ENCODE measurements at regions not wholly inside any gene's neighbourhood (a gene's known extent, or its start where the extent isn't known, plus 50 kb on each side); places are given as distances from the start of the nearest gene placed in this dataset.
"Not testable (repeated sequence)": the region's sequence is repeated elsewhere in the genome, so short reads cannot be mapped to it uniquely, and the experiment has no call there.

DNA sequence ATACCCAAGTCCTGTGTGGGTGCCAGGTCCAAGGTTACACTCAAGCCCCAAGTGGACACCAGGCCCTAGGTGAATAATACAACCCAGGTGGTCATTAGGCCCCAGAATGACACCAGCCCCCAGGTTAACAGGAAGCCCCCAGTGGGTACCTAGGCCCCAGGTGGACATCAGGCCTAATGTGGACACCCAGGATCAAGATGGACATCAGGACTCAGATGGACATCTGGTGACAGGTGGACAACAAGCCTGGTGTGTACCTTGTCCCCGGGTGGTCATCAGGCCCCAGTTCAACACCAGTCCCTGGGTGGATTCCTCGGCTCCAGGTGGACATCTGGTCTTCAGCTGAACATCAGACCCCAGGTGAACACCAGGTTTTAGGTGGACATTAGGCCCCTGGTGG lies 1485.4 kb upstream of the TPTE start:
- intact Hi-C loops (cut with DNase I); ATAC-seq (ENCODE audit: poor library complexity): not testable (repeated sequence)
- peak; percentile 12 for DNase-seq

DNA sequence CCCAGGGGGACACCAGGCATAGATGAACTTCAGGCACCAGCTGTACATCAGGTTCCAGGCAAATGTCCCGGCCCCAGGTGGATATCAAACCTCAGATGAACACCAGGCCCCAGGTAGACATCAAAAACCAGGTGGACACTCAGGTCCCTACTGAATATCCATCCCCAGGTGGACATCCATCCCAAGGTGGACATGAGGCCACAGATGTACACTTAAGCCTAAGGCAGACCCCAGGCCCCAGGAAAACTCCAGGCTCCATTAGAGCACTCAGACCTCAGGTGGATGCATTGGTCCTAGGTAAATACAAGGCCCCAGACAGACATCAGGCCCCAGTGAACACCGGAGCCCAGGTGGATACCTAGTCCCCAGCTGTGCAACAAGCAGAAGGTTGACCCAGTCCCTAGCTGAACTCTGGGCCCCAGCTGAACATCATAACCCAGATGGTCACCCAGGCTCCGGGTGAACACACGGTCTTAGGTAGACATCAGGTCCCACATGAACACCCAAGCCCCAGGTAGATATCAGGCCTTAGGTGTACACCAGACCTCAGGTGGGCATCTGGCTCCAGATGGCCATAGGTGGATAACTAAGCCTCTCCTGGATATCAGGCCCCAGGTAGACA lies 1484.3 kb upstream of the TPTE start:
- ATAC-seq (ENCODE audit: poor library complexity); intact Hi-C loops (cut with DNase I): not testable (repeated sequence)
- peak; percentile 6 for DNase-seq

DNA sequence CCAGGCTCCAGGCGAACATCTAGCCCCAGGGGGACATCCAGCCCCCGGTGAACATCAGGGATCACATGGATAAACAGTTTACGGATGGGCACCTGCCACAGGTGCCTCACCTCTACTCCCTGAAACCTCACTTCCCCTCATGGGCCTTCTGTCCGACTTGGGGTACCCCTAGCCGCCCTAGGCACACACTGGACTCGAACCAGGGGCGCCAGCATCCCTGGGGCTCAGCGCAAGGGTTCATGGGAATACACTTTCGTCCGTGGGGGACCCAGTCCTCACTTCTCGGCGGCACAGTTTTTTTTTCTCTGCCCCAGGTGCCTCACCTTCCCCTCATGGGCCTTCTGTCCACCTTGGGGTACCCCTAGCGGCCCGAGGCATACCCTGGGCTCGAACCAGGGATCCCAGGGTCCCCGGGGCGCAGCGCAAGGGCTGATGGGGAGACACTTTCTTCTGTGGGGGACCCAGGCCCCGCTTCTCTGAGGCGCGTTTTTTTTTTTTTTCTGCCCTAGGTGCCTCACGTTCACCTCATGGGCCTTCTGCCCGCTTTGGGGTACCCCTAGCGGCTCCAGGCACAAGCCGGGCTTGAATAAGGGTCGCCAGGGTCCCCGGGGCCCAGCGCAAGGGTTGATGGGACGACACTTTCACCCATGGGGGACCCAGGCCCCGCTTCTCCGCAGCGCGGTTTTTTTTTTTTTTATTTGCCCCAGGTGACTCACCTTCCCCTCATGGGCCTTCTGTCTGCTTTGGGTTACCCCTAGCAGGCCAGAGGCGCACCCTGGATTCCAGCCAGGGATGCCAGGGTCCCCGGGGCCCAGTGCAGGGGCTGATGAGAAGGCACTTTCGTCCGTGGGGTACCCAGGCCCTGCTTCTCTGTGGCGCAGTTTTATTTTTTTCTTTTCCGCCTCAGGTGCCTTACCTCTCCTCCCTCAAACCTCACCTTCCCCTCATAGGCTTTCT lies 1483.5 kb upstream of the TPTE start:
- intact Hi-C loops (cut with DNase I); ATAC-seq (ENCODE audit: poor library complexity): not testable (repeated sequence)
- peak; percentile 33 for DNase-seq

DNA sequence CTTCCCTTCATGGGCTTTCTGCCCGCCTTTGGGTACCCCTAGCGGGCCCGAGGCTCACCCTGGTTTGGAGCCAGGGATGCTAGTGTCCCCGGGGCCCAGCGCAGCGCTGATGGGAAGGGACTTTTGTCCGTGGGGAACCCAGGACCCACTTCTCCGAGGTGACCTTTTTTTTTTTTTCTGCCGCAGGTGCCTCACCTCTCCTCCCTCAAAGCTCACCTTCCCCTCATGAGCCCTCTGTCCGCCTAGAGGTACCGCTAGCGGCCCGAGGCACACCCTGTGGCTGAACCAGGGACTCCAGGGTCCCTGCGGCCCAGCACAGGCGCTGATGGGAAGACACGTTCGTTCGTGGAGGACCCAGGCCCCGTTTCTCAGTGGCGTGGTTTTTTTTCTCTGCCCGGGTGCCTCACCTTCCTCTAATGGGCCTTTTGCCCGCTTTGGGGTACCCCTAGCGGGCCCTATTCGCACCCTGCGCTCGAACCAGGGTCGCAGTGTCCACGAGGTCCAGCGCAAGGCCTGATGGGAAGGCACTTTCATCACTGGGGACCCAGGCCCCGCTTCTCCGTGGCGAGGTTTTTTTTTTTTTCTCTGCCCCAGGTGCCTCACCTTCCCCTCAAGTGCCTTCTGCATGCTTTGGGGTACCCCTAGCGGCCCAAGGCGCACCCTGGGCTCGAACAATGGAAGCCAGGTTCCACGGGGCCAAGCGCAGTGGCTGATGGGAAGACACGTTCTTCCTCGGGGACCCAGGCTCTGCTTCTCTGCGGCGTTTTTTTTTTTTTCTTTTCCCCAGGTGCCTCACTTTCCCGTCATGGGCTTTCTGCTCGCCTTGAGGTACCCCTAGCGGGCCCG lies 1481.6 kb upstream of the TPTE start:
- peak; percentile 37 for DNase-seq
- ATAC-seq (ENCODE audit: poor library complexity); intact Hi-C loops (cut with DNase I): not testable (repeated sequence)

DNA sequence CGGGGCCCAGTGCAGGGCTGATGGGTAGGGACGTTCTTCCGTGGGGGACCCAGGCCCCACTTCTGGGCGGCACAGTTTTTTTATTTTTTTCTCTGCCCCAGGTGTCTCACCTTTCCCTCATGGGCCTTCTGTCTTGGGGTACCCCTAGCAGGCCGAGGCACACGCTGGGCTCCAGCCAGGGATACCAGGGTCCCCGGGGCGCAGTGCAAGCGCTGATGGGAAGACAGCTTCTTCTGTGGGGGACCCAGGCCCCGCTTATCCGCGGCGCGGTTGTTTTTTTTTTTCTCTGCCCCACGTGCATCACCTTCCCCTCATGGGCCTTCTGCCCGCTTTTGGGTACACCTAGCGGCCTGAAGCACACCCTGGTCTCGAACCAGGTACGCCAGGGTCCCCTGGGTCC lies 1481.0 kb upstream of the TPTE start:
- DNase-seq: peak; percentile 12
- ATAC-seq (ENCODE audit: poor library complexity); intact Hi-C loops (cut with DNase I): not testable (repeated sequence)

DNA sequence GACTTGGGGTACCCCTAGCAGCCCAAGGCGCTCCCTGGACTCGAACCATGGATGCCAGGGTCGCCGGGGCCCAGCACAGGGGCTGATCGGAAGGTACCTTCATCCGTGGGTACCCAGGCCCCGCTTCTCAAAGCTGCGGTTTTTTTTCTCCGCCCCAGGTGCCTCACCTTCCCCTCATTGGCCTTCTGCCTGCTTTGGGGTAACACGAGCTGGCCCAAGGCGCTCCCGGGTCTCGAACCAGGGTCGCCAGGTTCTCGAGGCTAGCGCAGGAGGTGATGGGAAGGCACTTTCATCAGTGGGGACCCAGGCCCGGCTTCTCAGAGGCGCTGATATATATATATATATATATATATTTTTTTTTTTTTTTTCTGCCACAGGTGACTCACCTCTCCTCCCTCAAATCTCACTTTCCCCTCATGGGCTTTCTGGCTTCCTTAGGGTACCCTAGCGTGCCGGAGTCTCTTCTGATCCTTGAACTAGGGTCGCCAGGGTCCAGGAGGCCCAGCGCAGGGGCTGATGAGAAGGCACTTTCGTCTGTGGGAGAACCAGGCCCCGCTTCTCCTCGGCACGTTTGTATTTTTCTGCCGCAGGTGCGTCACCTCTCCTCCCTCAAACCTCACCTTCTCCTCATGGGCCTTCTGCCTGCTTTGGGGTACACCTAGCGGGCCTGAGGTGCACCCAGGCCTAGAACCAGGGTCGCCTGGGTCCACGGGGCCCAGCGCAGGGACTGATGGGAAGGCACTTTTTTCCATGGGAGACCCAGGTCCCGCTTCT lies 1480.0 kb upstream of the TPTE start:
- ATAC-seq (ENCODE audit: poor library complexity); intact Hi-C loops (cut with DNase I): not testable (repeated sequence)
- peak; percentile 30 for DNase-seq

DNA sequence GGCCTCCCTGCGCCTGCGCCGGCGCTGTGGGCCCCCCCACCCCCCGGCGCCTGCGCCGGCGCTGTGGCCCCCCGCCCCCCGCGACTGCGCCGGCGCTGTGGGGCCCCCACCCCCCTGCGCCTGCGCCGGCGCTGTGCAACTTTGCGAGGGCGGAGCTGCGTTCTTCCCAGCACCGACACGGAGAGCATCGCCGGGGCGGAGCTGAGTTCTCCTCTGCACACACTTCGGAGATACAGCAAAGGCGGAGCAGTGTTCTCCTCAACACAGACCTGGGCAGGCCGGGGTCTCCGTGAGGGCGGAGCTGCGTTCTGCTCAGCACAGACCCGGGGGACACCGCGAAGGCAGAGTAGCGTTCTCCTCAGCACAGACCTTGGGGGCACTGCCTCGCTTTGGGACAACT lies 1478.3 kb upstream of the TPTE start:
- intact Hi-C loops (cut with DNase I): not testable (repeated sequence)
- ATAC-seq (ENCODE audit: poor library complexity) (peak; percentile 79), DNase-seq (peak; percentile 52)

DNA sequence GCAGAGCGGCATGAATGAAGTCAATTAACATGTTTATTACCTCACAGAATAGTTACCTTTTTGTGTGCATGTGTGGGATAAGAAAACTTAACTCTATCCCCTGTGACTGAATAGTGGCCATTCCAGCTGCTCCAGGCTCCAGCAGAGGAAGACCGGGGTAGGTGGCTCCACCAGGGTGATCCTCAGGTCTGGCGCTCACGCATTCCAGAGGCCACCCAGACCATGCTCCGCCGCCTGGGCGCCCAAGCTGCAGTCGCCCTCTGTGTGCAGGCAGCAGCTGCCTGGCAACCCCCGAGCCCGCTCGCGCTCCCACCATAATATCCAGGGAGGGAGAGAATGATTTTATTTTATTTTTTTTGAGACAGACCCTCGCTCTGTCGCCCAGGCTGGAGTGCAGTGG lies 1474.5 kb upstream of the TPTE start:
- intact Hi-C loops (cut with DNase I): not testable (repeated sequence)

DNA sequence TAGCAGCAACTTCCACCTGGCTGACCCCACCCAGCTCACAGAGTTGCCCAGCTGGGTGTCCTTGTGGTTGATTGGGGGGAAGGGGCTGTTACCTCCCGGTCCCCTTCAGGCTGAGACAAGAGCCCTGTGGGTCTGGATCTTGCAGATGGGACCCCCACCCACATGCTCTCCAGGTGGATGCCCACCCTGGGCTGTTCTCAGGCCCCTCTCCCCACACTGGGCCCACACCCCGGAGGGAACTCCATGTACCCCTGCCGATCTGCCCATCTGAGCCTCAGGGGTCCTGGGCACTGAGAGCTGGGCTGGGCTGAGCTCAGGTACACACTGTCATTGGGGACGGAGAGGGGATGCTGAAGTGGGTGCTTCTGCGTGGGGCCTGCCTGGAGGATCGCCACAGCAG lies 1453.9 kb upstream of the TPTE start:
- not testable (repeated sequence) for DNase-seq; ATAC-seq (ENCODE audit: poor library complexity)

More for the DNA sequence above, 1474.5 kb upstream of the TPTE start:
- DNase-seq: peak; percentile 3
- ATAC-seq (ENCODE audit: poor library complexity): not testable (repeated sequence)

DNA sequence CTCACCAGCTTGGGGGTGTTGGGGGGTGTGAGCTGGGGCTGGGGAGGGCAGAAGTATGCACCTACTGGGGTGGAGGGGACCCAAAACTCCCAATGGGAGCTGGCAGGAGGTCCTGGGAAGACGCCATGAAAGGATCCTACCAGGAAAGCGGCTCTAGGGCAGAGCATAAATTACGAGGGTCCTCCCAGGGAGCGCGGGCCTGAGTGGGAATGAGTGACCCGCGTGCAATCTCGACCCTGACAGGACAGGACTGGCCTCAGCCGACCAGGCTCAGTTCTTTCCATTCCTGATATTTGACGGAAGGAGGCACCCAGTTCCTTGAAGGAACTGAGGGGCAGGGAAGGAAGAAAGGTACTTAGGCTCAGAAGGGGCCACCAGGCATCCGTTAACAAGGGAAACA lies 1452.8 kb upstream of the TPTE start:
- DNase-seq; intact Hi-C loops (cut with DNase I); ATAC-seq (ENCODE audit: poor library complexity): not testable (repeated sequence)

More for the DNA sequence above, 1453.9 kb upstream of the TPTE start:
- intact Hi-C loops (cut with DNase I): not testable (repeated sequence)

DNA sequence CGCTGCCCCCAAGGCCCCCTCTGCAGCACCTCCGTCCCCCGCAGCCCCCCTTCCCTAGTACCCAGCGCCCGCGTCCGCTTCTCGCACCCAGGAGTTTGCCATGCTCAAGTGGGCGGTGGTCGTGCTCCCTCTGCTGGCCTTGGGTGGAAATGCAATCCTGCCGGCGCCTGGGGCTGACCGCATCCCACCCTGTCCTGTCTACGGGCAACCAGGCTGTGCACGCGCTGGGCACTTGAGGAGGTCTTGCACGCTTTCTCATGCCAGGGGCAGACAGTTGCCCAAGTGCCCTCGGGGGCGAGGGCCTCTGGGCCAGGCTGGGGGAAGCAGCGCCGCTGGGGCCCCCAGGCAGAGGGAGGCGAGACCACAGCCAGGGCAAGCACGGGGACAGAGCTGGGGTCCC lies 1450.7 kb upstream of the TPTE start:
- intact Hi-C loops (cut with DNase I); ATAC-seq (ENCODE audit: poor library complexity): not testable (repeated sequence)
- DNase-seq: peak; percentile 39

DNA sequence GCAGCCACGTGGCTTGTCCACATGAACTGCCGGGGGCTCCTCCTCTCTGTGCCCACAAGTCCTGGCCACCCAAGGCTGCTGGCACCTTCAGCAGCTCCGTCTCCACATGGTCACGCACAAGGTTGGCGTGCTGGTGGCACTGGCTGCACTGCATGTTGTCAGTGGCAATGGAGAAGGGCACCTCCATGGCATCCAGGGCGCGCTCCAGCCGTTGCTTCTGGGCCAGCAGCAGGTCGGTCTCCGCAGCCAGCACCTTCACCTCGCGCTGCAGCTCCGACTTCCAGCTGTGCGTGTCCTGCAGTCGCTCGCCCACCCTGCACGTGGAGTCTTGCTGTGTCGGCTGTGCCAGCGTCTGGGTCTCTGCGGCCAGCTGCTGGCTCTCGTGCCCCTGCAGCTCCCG lies 1448.4 kb upstream of the TPTE start:
- ATAC-seq (ENCODE audit: poor library complexity); intact Hi-C loops (cut with DNase I); DNase-seq: not testable (repeated sequence)

DNA sequence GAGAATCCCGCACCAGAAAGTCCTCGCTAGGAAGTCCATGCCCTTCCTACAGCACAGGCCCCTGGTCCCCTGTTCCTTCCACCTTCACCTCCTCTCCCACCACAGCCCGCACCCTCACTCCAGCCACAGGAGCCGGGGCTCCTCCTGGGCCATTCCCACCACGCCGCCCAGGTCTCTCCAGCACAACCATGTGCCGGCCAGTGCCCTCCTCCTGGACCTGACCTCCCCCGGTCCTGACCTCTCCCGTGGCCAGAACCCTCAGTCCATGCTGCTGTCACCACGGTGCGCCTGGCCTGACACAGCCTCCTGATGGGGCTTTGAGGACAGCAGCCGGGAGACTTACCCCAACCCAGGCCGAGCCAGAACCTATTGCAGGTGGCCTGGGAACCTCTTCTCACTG lies 1446.6 kb upstream of the TPTE start:
- ATAC-seq (ENCODE audit: poor library complexity); intact Hi-C loops (cut with DNase I); DNase-seq: not testable (repeated sequence)

DNA sequence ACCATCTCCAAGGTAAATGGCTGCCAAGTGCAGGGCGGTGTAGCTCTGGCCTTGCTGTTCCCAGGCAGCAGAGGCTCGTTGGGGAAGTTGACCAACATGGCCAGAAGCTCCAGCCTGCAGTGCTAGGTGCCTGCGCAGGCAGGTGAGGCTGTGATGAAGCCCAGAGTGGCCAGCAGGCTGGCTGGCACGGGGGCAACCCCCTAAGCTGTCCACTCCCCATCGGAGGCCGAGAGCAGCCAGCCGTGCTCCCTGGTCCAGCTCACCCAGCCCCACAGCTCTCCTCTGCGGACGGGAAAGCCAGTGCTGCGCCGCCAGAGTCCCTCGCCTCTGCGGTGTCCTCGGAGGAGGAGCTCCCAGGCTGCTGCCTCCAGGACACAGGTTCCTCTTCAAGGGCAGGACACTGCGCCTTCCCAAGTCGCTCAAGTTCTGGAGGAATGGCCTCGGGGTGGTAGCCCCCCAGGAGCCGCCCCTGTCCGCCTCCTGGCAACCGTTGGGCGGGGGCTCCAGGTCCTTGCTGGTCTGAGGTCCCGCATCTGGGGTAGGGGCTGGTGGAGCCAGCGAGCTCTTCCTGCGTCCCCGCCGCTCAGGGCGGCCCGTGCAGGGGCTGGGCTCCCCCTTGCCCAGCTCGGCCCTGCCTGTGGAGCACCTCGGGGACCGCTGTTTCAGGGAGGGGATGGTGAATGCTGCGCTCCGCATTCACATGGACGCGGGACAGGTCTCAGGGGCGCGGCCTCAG lies 1438.1 kb upstream of the TPTE start:
- ATAC-seq (ENCODE audit: poor library complexity); DNase-seq; intact Hi-C loops (cut with DNase I): not testable (repeated sequence)

DNA sequence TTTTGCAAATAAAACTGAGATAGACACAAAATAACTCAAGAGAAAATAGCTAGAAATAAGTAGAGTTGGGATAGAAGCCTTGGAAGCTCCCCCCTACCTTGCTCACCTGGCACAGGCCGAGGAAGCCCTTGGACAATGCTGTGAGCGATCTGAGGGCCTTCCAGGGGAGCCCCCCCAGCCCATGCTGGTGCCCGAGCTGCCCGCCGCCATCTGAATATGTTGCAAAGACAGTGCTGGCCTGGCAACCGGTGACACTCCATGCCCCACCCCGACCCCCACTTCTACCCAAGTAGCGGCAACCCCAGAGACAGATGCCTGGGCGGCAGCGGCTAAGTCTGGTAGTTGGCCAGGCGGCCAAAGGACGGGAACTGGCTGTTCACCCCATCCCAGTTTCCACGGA lies 1435.1 kb upstream of the TPTE start:
- ATAC-seq (ENCODE audit: poor library complexity); intact Hi-C loops (cut with DNase I); DNase-seq: not testable (repeated sequence)

DNA sequence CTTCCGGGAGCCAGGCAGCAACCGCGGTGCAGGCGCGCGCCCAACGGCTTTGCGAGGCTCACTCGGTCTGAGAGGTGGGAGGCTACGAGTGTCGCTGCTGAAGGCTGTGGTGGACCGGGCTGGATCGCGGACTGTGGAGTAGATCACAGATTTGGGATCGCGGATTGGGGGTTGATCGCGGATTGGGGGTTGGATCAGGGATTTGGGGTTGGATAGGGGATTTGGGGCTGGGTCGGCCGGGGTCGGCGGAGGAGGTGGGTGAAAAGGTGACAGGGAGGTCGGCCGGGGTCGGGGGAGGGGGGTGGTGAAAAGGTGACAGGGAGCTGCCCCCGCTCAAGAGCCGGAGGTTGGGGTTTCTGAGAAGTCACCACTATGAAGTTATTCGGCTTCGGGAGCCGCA lies 1433.6 kb upstream of the TPTE start:
- DNase-seq; ATAC-seq (ENCODE audit: poor library complexity); intact Hi-C loops (cut with DNase I): not testable (repeated sequence)

DNA sequence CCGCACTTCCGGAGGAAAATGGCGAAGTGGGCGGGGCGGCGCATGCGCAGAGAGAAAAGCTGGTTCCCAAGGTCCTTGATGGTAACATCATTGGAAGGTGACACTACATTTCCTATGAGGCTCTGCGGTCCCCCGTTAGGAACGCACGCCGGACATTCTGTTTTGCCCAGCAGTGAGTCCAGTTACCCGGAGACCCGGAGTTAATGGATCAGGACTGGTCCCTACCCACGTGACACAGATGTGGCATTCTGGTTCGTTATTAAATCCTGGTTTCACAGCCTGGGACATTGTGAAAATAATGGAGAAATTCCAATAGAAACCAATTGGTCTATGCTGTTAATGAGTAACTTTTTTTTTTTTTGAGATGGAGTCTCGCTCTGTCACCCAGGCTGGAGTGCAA lies 1391.6 kb upstream of the TPTE start:
- intact Hi-C loops (cut with DNase I); DNase-seq; ATAC-seq (ENCODE audit: poor library complexity): not testable (repeated sequence)

All from Right ventricle myocardium superior (tissue), 1 donor.